GM19452 (cell line): ENCODE measurements at regions not wholly inside any gene's neighbourhood (a gene's known extent, or its start where the extent isn't known, plus 50 kb on each side); places are given as distances from the start of the nearest gene placed in this dataset.
"Not testable (repeated sequence)": the region's sequence is repeated elsewhere in the genome, so short reads cannot be mapped to it uniquely, and the experiment has no call there.

Experiments used
- ATAC-seq: cut with Tn5 transposase; IDR thresholded peaks from one replicate; pipeline ENCODE4 v1.9.1; 2021; ENCODE audit not compliant: unreplicated experiment

- no peak for ATAC-seq
Measured at GRCh38 chr2:57677296-57677695, 369.3 kb upstream of the VRK2 start.

GRCh38 chr2:57681650-57682049, 365.0 kb upstream of the VRK2 start:
- ATAC-seq = no peak

GRCh38 chr2:57685032-57685431, 361.6 kb upstream of the VRK2 start:
- no peak for ATAC-seq

- no peak for ATAC-seq
Measured at GRCh38 chr2:57692395-57692794, 354.2 kb upstream of the VRK2 start.

GRCh38 chr2:57693177-57693576, 353.4 kb upstream of the VRK2 start:
- no peak for ATAC-seq

GRCh38 chr2:57693965-57694364, 352.6 kb upstream of the VRK2 start:
- no peak for ATAC-seq

- ATAC-seq = no peak
Measured at GRCh38 chr2:57696016-57696415, 350.6 kb upstream of the VRK2 start.

GRCh38 chr2:57698392-57698791, 348.2 kb upstream of the VRK2 start:
- ATAC-seq = no peak

GRCh38 chr2:57698935-57699449, 347.6 kb upstream of the VRK2 start:
- ATAC-seq = no peak

- no peak for ATAC-seq
Measured at GRCh38 chr2:57701391-57701791, 345.2 kb upstream of the VRK2 start.

GRCh38 chr2:57703407-57703806, 343.2 kb upstream of the VRK2 start:
- ATAC-seq = no peak

- ATAC-seq = not testable (repeated sequence)
Measured at GRCh38 chr2:57707794-57708193, 338.8 kb upstream of the VRK2 start.

- no peak for ATAC-seq
Measured at GRCh38 chr2:57711991-57712390, 334.6 kb upstream of the VRK2 start.

- ATAC-seq = peak; percentile 99
Measured at GRCh38 chr2:57720728-57721627, 325.6 kb upstream of the VRK2 start.

- no peak for ATAC-seq
Measured at GRCh38 chr2:57725337-57725947, 321.2 kb upstream of the VRK2 start.

- ATAC-seq = no peak
Measured at GRCh38 chr2:57726294-57726693, 320.3 kb upstream of the VRK2 start.

GRCh38 chr2:57728691-57729090, 317.9 kb upstream of the VRK2 start:
- ATAC-seq = no peak

- ATAC-seq = no peak
Measured at GRCh38 chr2:57733956-57734355, 312.6 kb upstream of the VRK2 start.

GRCh38 chr2:57740891-57741290, 305.7 kb upstream of the VRK2 start:
- ATAC-seq = no peak

- no peak for ATAC-seq
Measured at GRCh38 chr2:57753636-57754035, 293.0 kb upstream of the VRK2 start.

GRCh38 chr2:57758686-57759085, 287.9 kb upstream of the VRK2 start:
- ATAC-seq = no peak

GRCh38 chr2:57759131-57759530, 287.5 kb upstream of the VRK2 start:
- ATAC-seq = no peak
